Cardiac septum (tissue), 1 donor: ENCODE measurements at regions not wholly inside any gene's neighbourhood (a gene's known extent, or its start where the extent isn't known, plus 50 kb on each side); places are given as distances from the start of the nearest gene placed in this dataset.

Source experiments
- DNase-seq: peaks from one replicate; pipeline ENCODE4 v3.0.0-alpha.2; 2020; ENCODE audit warnings: low spot score
- intact Hi-C: fragments of 100-400 bp; cut with DNase I; formaldehyde crosslinking; loops from one replicate; pipeline ENCODE4 v1.14.0; 2022
- donor health status: DM: no; HTN: no; CAD: no.

- no peak for DNase-seq
- intact Hi-C loops: no loop called here
Measured at GRCh38 chr6:54772610-54773009, 74.0 kb upstream of the FAM83B start.

GRCh38 chr6:54775576-54775975 lies 71.0 kb upstream of the FAM83B start:
- DNase-seq: no peak
- intact Hi-C loops: no loop called here

GRCh38 chr6:54776891-54777290 lies 69.7 kb upstream of the FAM83B start:
- DNase-seq: no peak
- intact Hi-C loops: no loop called here

- intact Hi-C loops: no loop called here
Measured at GRCh38 chr6:54778731-54779130, 67.8 kb upstream of the FAM83B start.

GRCh38 chr6:54784011-54784410 lies 62.6 kb upstream of the FAM83B start:
- DNase-seq: no peak
- intact Hi-C loops: no loop called here

More at GRCh38 chr6:54778731-54779130, 67.8 kb upstream of the FAM83B start:
- no peak for DNase-seq

GRCh38 chr6:54786154-54786553 lies 60.4 kb upstream of the FAM83B start:
- DNase-seq: no peak
- intact Hi-C loops: no loop called here

GRCh38 chr6:54787825-54788224 lies 58.7 kb upstream of the FAM83B start:
- DNase-seq: no peak
- intact Hi-C loops: no loop called here
